ENCODE measurements at regions not wholly inside any gene's neighbourhood (a gene's known extent, or its start where the extent isn't known, plus 50 kb on each side); places are given as distances from the start of the nearest gene placed in this dataset.

GRCh38 chr5:4150067-4150466, 554.4 kb downstream of the IRX1 start:
- TF ChIP-seq, protein P1, sequence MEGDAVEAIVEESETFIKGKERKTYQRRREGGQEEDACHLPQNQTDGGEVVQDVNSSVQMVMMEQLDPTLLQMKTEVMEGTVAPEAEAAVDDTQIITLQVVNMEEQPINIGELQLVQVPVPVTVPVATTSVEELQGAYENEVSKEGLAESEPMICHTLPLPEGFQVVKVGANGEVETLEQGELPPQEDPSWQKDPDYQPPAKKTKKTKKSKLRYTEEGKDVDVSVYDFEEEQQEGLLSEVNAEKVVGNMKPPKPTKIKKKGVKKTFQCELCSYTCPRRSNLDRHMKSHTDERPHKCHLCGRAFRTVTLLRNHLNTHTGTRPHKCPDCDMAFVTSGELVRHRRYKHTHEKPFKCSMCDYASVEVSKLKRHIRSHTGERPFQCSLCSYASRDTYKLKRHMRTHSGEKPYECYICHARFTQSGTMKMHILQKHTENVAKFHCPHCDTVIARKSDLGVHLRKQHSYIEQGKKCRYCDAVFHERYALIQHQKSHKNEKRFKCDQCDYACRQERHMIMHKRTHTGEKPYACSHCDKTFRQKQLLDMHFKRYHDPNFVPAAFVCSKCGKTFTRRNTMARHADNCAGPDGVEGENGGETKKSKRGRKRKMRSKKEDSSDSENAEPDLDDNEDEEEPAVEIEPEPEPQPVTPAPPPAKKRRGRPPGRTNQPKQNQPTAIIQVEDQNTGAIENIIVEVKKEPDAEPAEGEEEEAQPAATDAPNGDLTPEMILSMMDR (IDR thresholded peaks at IDR 0.05), result no peak
- no peak for TF ChIP-seq ZFX (IDR thresholded peaks at IDR 0.05; ENCODE audit: borderline replicate concordance)

Data from 22Rv1 (cell line).